Neural cell (in vitro differentiated cells): ENCODE measurements at regions not wholly inside any gene's neighbourhood (a gene's known extent, or its start where the extent isn't known, plus 50 kb on each side); places are given as distances from the start of the nearest gene placed in this dataset.

ENCODE experiments used
- H2AFZ ChIP-seq: fragments of 200-600, 300-800 bp; sonication (generic), shearing (Covaris generic); 2 replicates; pipeline ENCODE4 v1.6.0; 2014; ENCODE audit warnings: low read depth, mild to moderate bottlenecking, antibody characterized with exemption, low read length, moderate library complexity
- H3F3A ChIP-seq: fragments of 200-600 bp; shearing (Covaris generic); 2 replicates; pipeline ENCODE4 v1.6.1; 2016; ENCODE audit warnings: mild to moderate bottlenecking, moderate library complexity, mixed read lengths, antibody characterized with exemption, low read length; ENCODE audit not compliant: insufficient read depth, poor library complexity, severe bottlenecking
- H3K27ac ChIP-seq: fragments of 200-600, 300-800 bp; sonication (generic), shearing (Covaris generic); 2 replicates; pipeline ENCODE4 v1.5.1; 2014; ENCODE audit warnings: mild to moderate bottlenecking, low read length, moderate library complexity
- H3K27me3 ChIP-seq: fragments of 300-800, 200-600 bp; sonication (generic), shearing (Covaris generic); 2 replicates; pipeline ENCODE4 v1.6.0; 2014; ENCODE audit warnings: mild to moderate bottlenecking, low read depth, low read length, moderate library complexity; ENCODE audit not compliant: insufficient read depth
- H3K36me3 ChIP-seq: fragments of 300-800, 200-600 bp; sonication (generic), shearing (Covaris generic); 2 replicates; pipeline ENCODE4 v1.5.1; 2014; ENCODE audit warnings: mild to moderate bottlenecking, antibody characterized with exemption, low read length, moderate library complexity; ENCODE audit not compliant: insufficient read depth
- H3K4me2 ChIP-seq: fragments of 300-800, 200-600 bp; sonication (generic), shearing (Covaris generic); 2 replicates; pipeline ENCODE4 v1.6.0; 2014; ENCODE audit warnings: mild to moderate bottlenecking, low read length
- H3K4me3 ChIP-seq: fragments of 300-800, 200-600 bp; sonication (generic), shearing (Covaris generic); 2 replicates; pipeline ENCODE4 v1.5.1; 2014; ENCODE audit warnings: mild to moderate bottlenecking, low read length, moderate library complexity
- H3K79me2 ChIP-seq: fragments of 200-600 bp; shearing (Covaris generic); replicated peaks from 2 replicates; pipeline ENCODE4 v1.6.0; 2014; ENCODE audit warnings: mild to moderate bottlenecking, low read length, moderate library complexity; ENCODE audit not compliant: insufficient read depth
- H3K9ac ChIP-seq: fragments of 300-800, 200-600 bp; sonication (generic), shearing (Covaris generic); 2 replicates; pipeline ENCODE4 v1.6.1; 2016; ENCODE audit warnings: mild to moderate bottlenecking, low read length, mixed read lengths
- H3K9me2 ChIP-seq: fragments of 200-600 bp; shearing (Covaris generic); 2 replicates; pipeline ENCODE4 v1.6.1; 2016; ENCODE audit warnings: mild to moderate bottlenecking, low read length, mixed read lengths; ENCODE audit not compliant: insufficient read depth
- H3K9me3 ChIP-seq: fragments of 200-600, 300-800 bp; sonication (generic), shearing (Covaris generic); 2 replicates; pipeline ENCODE4 v1.6.1; 2016; ENCODE audit warnings: mild to moderate bottlenecking, mixed run types, low read length, moderate library complexity, mixed read lengths
- H4K20me1 ChIP-seq: fragments of 200-600 bp; shearing (Covaris generic); 2 replicates; pipeline ENCODE4 v1.6.1; 2016; ENCODE audit warnings: mild to moderate bottlenecking, mixed run types; ENCODE audit not compliant: insufficient read depth
- EP300 ChIP-seq: fragments of 450-650 bp; conservative IDR thresholded peaks from 2 replicates; pipeline ENCODE4 v1.6.1; 2014; ENCODE audit warnings: antibody characterized with exemption, mild to moderate bottlenecking, moderate library complexity; ENCODE audit not compliant: poor library complexity, severe bottlenecking
- EZH2 ChIP-seq: fragments of 200-600, 300-800 bp; shearing (Covaris generic), sonication (generic); IDR thresholded peaks from 2 replicates; pipeline ENCODE4 v1.6.1; 2014; ENCODE audit warnings: antibody characterized with exemption, low read length, borderline replicate concordance, mild to moderate bottlenecking; ENCODE audit not compliant: insufficient read depth, poor library complexity, severe bottlenecking
- MXI1 ChIP-seq: fragments of 450-650 bp; conservative IDR thresholded peaks from 2 replicates; pipeline ENCODE4 v1.6.1; 2014; ENCODE audit warnings: antibody characterized with exemption, mild to moderate bottlenecking; ENCODE audit not compliant: poor library complexity, severe bottlenecking
- POLR2AphosphoS5 ChIP-seq: IDR thresholded peaks from 2 replicates; pipeline ENCODE4 v1.6.1; 2012
- RAD21 ChIP-seq: fragments of 450-650 bp; conservative IDR thresholded peaks from 2 replicates; pipeline ENCODE4 v1.6.1; 2014; ENCODE audit warnings: antibody characterized with exemption, mild to moderate bottlenecking, moderate library complexity
- SMC3 ChIP-seq: fragments of 450-650 bp; conservative IDR thresholded peaks from 2 replicates; pipeline ENCODE4 v1.6.1; 2014; ENCODE audit warnings: antibody characterized with exemption, mild to moderate bottlenecking, moderate library complexity; ENCODE audit not compliant: poor library complexity
- TAF1 ChIP-seq: IDR thresholded peaks from 2 replicates; pipeline ENCODE4 v1.6.1; 2012; ENCODE audit warnings: low read depth
- TF ChIP-seq, protein P1 (sequence below): fragments of 450-650 bp; IDR thresholded peaks from 2 replicates; pipeline ENCODE4 v1.5.1; 2014; ENCODE audit warnings: antibody characterized with exemption, mild to moderate bottlenecking, moderate library complexity; ENCODE audit not compliant: poor library complexity, severe bottlenecking
- TF ChIP-seq, protein P2 (sequence below): IDR thresholded peaks from 2 replicates; pipeline ENCODE4 v1.6.1; 2012; ENCODE audit warnings: borderline replicate concordance

DNA sequence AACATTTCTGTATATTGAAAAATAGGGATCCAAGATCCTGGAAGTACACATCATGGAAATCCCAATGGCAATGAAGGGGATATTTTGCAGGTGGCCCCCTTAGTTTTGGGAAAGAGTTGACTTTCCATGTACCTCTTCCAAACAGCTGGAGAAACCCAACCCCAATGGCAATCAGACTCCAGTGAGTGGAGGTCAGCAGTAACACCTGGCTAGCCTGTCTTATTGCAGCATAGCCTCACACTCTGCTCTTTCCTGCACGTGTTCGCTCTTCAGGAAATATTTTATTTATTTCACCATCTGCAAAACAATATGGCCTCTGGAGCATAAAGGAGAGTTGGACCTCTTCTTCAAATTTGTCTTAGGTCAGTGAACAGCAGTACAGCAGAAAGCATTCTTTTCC is 340.0 kb upstream of the NRP1 start:
- no peak overlapping the region for H3K27ac ChIP-seq
- H3K4me2 ChIP-seq = no peak overlapping the region
- TF ChIP-seq, protein P1, sequence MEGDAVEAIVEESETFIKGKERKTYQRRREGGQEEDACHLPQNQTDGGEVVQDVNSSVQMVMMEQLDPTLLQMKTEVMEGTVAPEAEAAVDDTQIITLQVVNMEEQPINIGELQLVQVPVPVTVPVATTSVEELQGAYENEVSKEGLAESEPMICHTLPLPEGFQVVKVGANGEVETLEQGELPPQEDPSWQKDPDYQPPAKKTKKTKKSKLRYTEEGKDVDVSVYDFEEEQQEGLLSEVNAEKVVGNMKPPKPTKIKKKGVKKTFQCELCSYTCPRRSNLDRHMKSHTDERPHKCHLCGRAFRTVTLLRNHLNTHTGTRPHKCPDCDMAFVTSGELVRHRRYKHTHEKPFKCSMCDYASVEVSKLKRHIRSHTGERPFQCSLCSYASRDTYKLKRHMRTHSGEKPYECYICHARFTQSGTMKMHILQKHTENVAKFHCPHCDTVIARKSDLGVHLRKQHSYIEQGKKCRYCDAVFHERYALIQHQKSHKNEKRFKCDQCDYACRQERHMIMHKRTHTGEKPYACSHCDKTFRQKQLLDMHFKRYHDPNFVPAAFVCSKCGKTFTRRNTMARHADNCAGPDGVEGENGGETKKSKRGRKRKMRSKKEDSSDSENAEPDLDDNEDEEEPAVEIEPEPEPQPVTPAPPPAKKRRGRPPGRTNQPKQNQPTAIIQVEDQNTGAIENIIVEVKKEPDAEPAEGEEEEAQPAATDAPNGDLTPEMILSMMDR = no peak
- TF ChIP-seq RAD21 (no peak), POLR2AphosphoS5 (no peak), EP300 (no peak), MXI1 (no peak), EZH2 (no peak), SMC3 (no peak), TAF1 (no peak)
- TF ChIP-seq, protein P2, sequence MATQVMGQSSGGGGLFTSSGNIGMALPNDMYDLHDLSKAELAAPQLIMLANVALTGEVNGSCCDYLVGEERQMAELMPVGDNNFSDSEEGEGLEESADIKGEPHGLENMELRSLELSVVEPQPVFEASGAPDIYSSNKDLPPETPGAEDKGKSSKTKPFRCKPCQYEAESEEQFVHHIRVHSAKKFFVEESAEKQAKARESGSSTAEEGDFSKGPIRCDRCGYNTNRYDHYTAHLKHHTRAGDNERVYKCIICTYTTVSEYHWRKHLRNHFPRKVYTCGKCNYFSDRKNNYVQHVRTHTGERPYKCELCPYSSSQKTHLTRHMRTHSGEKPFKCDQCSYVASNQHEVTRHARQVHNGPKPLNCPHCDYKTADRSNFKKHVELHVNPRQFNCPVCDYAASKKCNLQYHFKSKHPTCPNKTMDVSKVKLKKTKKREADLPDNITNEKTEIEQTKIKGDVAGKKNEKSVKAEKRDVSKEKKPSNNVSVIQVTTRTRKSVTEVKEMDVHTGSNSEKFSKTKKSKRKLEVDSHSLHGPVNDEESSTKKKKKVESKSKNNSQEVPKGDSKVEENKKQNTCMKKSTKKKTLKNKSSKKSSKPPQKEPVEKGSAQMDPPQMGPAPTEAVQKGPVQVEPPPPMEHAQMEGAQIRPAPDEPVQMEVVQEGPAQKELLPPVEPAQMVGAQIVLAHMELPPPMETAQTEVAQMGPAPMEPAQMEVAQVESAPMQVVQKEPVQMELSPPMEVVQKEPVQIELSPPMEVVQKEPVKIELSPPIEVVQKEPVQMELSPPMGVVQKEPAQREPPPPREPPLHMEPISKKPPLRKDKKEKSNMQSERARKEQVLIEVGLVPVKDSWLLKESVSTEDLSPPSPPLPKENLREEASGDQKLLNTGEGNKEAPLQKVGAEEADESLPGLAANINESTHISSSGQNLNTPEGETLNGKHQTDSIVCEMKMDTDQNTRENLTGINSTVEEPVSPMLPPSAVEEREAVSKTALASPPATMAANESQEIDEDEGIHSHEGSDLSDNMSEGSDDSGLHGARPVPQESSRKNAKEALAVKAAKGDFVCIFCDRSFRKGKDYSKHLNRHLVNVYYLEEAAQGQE = no peak
- no peak overlapping the region for H2AFZ ChIP-seq
- H3K9me2 ChIP-seq = no peaks in the 10 kb centered on the region
- no peaks in the 10 kb centered on the region for H3K9me3 ChIP-seq
- H3K36me3 ChIP-seq = no peaks in the 10 kb centered on the region
- H3K27me3 ChIP-seq = no peaks in the 10 kb centered on the region
- no peaks in the 10 kb centered on the region for H4K20me1 ChIP-seq
- no peak overlapping the region for H3K4me3 ChIP-seq
- no peaks in the 10 kb centered on the region for H3K79me2 ChIP-seq
- no peak overlapping the region for H3K9ac ChIP-seq
- no peaks in the 10 kb centered on the region for H3F3A ChIP-seq

DNA sequence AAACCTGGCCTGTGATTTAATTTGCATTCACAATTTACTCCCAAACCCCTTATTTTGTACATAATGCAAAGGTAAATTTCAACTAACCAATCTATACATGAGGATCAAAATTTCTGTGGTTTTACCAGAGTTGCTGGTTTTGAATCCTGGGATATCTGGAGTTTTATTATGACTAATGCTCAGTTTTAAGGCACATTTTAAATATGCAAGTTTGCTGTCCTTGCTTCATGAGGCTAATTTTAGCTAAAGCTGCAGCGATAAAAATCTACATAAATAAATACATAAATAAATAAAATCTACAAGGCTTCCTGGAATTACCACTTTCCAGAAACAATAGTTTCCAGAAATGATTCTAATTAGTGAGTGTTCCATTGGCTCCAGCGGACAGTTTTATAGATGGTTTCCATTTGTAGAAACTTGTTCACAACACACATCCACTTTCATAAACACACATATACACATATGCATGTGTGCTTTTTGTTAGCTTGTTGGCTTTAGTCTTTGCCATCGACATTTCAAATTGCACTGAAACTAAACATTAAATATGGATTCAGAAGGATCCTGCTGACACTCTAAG is 339.5 kb upstream of the NRP1 start:
- no peaks in the 10 kb centered on the region for H3K9me2 ChIP-seq
- no peak overlapping the region for H3K4me2 ChIP-seq
- H3K36me3 ChIP-seq = no peaks in the 10 kb centered on the region
- no peak overlapping the region for H2AFZ ChIP-seq
- no peak overlapping the region for H3K4me3 ChIP-seq
- H4K20me1 ChIP-seq = no peaks in the 10 kb centered on the region
- H3K9ac ChIP-seq = no peak overlapping the region
- no peak overlapping the region for H3K27ac ChIP-seq
- H3K9me3 ChIP-seq = no peaks in the 10 kb centered on the region
- H3F3A ChIP-seq = no peaks in the 10 kb centered on the region
- no peaks in the 10 kb centered on the region for H3K79me2 ChIP-seq
- TF ChIP-seq MXI1 = no peak
- no peaks in the 10 kb centered on the region for H3K27me3 ChIP-seq

DNA sequence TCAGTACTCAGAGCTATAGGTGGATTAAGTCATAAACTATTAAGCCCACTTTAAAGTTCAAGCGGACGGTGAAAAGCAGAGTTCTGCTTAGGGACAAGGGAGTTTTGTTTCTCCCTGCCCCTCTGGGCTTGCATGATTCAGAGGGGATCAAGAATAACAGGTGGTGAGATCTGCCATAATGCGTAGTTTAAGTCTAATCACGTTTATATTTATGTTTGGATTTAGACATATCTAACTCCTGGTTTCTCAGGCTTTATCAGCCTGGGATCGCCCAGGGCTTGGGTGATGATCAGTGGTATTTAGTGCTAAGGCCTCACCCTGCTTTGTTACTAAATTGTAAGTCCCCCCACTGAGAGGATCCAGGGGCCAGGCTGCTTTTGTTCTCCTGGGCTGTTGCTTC is 335.4 kb upstream of the NRP1 start:
- no peaks in the 10 kb centered on the region for H3K9me2 ChIP-seq
- no peak overlapping the region for H3K27ac ChIP-seq
- H3K9me3 ChIP-seq = no peaks in the 10 kb centered on the region
- H3K36me3 ChIP-seq = no peaks in the 10 kb centered on the region
- no peaks in the 10 kb centered on the region for H3K27me3 ChIP-seq
- H3K4me3 ChIP-seq = no peak overlapping the region
- no peaks in the 10 kb centered on the region for H4K20me1 ChIP-seq
- no peak overlapping the region for H2AFZ ChIP-seq
- no peak for TF ChIP-seq SMC3
- no peak for TF ChIP-seq POLR2AphosphoS5
- TF ChIP-seq TAF1 = no peak
- TF ChIP-seq MXI1 = no peak
- TF ChIP-seq, protein P1 = no peak
- TF ChIP-seq EZH2 = no peak
- TF ChIP-seq, protein P2 = no peak
- no peak for TF ChIP-seq RAD21
- TF ChIP-seq EP300 = no peak
- H3K79me2 ChIP-seq = no peaks in the 10 kb centered on the region
- no peak overlapping the region for H3K9ac ChIP-seq
- no peak overlapping the region for H3K4me2 ChIP-seq
- H3F3A ChIP-seq = no peaks in the 10 kb centered on the region
